ENCODE measurements at regions not wholly inside any gene's neighbourhood (a gene's known extent, or its start where the extent isn't known, plus 50 kb on each side); places are given as distances from the start of the nearest gene placed in this dataset.

DNA sequence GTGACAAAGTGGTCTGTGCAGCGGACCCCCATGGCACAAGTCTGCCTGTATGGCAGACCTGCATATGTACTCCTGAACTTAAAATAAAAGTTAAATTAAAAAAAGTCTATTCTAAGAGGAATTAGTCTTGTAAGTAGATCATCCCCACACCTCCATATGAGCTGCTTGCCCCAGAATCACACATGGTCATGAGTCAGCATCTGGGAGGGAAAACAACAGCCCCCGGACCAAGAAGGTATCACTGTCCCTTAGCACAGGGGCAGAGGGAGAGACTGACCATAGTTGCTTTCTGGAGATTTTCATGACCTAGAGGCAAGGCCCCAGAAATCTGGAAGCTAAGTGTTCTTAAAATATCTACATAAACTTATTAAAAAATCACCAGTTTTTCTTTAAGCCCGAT lies 86.6 kb upstream of the PDK4 start:
- Histone ChIP-seq H3K36me3 (replicated peaks in 1 of 2; ENCODE audit: control insufficient read depth in 1 of 2, insufficient read depth in 2 of 2, low read length in 2 of 2) (no peaks in the 10 kb centered on the region), H3K9ac (ENCODE audit: insufficient read depth, low read length, poor library complexity, severe bottlenecking) (no peak overlapping the region), H4K20me1 (ENCODE audit: insufficient read depth, low read length) (no peaks in the 10 kb centered on the region), H3K4me1 (ENCODE audit: control insufficient read depth in 1 of 2, insufficient read depth in 2 of 2, low read length in 2 of 2) (peaks cover 0 to 5% of the 10 kb centered on the region in 2 donors), H3K27me3 (ENCODE audit: control insufficient read depth in 2 of 2, insufficient read depth in 2 of 2, low read length in 2 of 2) (no peaks in the 10 kb centered on the region), H3K9me3 (replicated peaks in 1 of 2; ENCODE audit: control insufficient read depth in 1 of 2, insufficient read depth in 1 of 2, low read length in 2 of 2) (no peaks in the 10 kb centered on the region), H3K4me2 (replicated peaks; ENCODE audit: extremely low read depth, low read length, poor library complexity, severe bottlenecking) (no peak overlapping the region), H2AFZ (ENCODE audit: insufficient read depth, low read depth, low read length, poor library complexity, severe bottlenecking) (peak overlapping the region; percentile 44), H3K4me3 (replicated peaks in 1 of 3; ENCODE audit: low read depth in 2 of 3, low read length in 3 of 3) (no peak overlapping the region), H3K27ac (ENCODE audit: low read depth in 1 of 2, low read length in 2 of 2) (no peak overlapping the region), H3K79me2 (ENCODE audit: insufficient read depth, low read length) (no peaks in the 10 kb centered on the region)
- Mint-ChIP-seq H3K9me3 (peaks cover 0 to 4% (median 0%) of the 10 kb centered on the region in 7 donors), H3K27ac (no peak overlapping the region), H3K4me3 (no peak overlapping the region), H3K36me3 (no peaks in the 10 kb centered on the region), H3K4me1 (peaks cover 15% of the 10 kb centered on the region), H3K27me3 (ENCODE audit: low read depth in 3 of 3) (peaks cover 0 to 2% (median 0%) of the 10 kb centered on the region in 3 donors)
- intact Hi-C loops (cut with micrococcal nuclease) = no loop called here
- TF ChIP-seq, protein P1, sequence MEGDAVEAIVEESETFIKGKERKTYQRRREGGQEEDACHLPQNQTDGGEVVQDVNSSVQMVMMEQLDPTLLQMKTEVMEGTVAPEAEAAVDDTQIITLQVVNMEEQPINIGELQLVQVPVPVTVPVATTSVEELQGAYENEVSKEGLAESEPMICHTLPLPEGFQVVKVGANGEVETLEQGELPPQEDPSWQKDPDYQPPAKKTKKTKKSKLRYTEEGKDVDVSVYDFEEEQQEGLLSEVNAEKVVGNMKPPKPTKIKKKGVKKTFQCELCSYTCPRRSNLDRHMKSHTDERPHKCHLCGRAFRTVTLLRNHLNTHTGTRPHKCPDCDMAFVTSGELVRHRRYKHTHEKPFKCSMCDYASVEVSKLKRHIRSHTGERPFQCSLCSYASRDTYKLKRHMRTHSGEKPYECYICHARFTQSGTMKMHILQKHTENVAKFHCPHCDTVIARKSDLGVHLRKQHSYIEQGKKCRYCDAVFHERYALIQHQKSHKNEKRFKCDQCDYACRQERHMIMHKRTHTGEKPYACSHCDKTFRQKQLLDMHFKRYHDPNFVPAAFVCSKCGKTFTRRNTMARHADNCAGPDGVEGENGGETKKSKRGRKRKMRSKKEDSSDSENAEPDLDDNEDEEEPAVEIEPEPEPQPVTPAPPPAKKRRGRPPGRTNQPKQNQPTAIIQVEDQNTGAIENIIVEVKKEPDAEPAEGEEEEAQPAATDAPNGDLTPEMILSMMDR (IDR thresholded peaks at IDR 0.05) = no peak
- no peak for DNase-seq
- no CpG with 5 or more reads among the region's 3 CpGs for WGBS (ENCODE audit: insufficient coverage)

DNA sequence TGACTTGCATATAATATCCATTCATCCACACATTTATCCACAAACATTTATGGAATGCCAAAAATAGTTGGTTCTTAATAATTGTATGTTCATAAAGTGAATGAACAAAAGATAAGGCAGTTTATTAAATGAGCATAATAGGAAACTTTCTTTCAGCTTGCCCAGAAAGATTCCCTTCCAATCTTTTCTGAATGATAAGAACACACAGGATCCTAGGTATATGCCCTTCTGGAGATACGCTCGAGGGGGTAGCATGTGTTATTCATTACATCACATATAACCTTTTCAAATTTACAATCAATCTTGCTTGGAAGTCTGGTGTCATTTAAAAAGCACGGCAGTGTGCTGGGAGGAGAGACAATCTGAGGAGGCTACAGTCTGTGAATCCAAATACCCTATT lies 80.4 kb upstream of the PDK4 start:
- no peak overlapping the region for H3K4me3 ChIP-seq (replicated peaks in 1 of 3; ENCODE audit: low read depth in 2 of 3, low read length in 3 of 3)
- DNase-seq = no peak
- no CpG with 5 or more reads among the region's 3 CpGs for WGBS (ENCODE audit: insufficient coverage)

More for the DNA sequence above, 80.4 kb upstream of the PDK4 start:
- no peak overlapping the region for H3K9ac ChIP-seq (ENCODE audit: insufficient read depth, low read length, poor library complexity, severe bottlenecking)
- peaks cover 14% of the 10 kb centered on the region for H3K4me1 Mint-ChIP-seq
- no peak overlapping the region for H3K4me3 Mint-ChIP-seq
- intact Hi-C loops (cut with micrococcal nuclease) = no loop called here
- H3K27me3 ChIP-seq (ENCODE audit: control insufficient read depth in 2 of 2, insufficient read depth in 2 of 2, low read length in 2 of 2) = no peaks in the 10 kb centered on the region
- TF ChIP-seq, protein P1 (IDR thresholded peaks at IDR 0.05) = no peak
- no peak overlapping the region for H3K27ac Mint-ChIP-seq
- H3K36me3 Mint-ChIP-seq = no peaks in the 10 kb centered on the region
- H3K36me3 ChIP-seq (replicated peaks in 1 of 2; ENCODE audit: control insufficient read depth in 1 of 2, insufficient read depth in 2 of 2, low read length in 2 of 2) = no peaks in the 10 kb centered on the region
- no peaks in the 10 kb centered on the region for H3K79me2 ChIP-seq (ENCODE audit: insufficient read depth, low read length)
- peaks cover 0 to 4% (median 0%) of the 10 kb centered on the region in 3 donors for H3K27me3 Mint-ChIP-seq (ENCODE audit: low read depth in 3 of 3)
- H3K27ac ChIP-seq (ENCODE audit: low read depth in 1 of 2, low read length in 2 of 2) = no peak overlapping the region
- no peak overlapping the region for H3K4me2 ChIP-seq (replicated peaks; ENCODE audit: extremely low read depth, low read length, poor library complexity, severe bottlenecking)
- no peaks in the 10 kb centered on the region for H3K4me1 ChIP-seq (ENCODE audit: control insufficient read depth in 1 of 2, insufficient read depth in 2 of 2, low read length in 2 of 2)
- H3K9me3 ChIP-seq (replicated peaks in 1 of 2; ENCODE audit: control insufficient read depth in 1 of 2, insufficient read depth in 1 of 2, low read length in 2 of 2) = no peaks in the 10 kb centered on the region
- H3K9me3 Mint-ChIP-seq = peaks cover 0 to 4% (median 0%) of the 10 kb centered on the region in 7 donors
- H4K20me1 ChIP-seq (ENCODE audit: insufficient read depth, low read length) = no peaks in the 10 kb centered on the region
- no peak overlapping the region for H2AFZ ChIP-seq (ENCODE audit: insufficient read depth, low read depth, low read length, poor library complexity, severe bottlenecking)

Measured in CD14-positive monocyte (primary cell).